GM12878 (cell line): ENCODE measurements at regions not wholly inside any gene's neighbourhood (a gene's known extent, or its start where the extent isn't known, plus 50 kb on each side); places are given as distances from the start of the nearest gene placed in this dataset.

Experiments
- ATAC-seq: fragments of 200-7000 bp; cut with Tn5 transposase; 3 replicates; pipeline ENCODE4 v1.9.1; 2020; ENCODE audit warnings: mild to moderate bottlenecking, moderate library complexity
- BruUV-seq: library from RNA; stranded (reverse); fragments of 400-500 nt; replicated peaks from 2 replicates; lab custom pipeline; 2021; lab: Mats Ljungman, UMichigan
- CTCF ChIA-PET: fragments of 300-600 bp; sonication (Branson Sonifier 250); formaldehyde crosslinking; extraction: SDS; loops from one replicate; lab custom pipeline; 2021; ENCODE audit warnings: inconsistent platforms; lab: Yijun Ruan, JAX
- POLR2A ChIA-PET: fragments of 350-600 bp; formaldehyde crosslinking; extraction: SDS; loops from one replicate; lab custom pipeline; 2021; ENCODE audit warnings: inconsistent platforms; lab: Charles Lee
- RAD21 ChIA-PET: fragments of 300-600 bp; sonication (Branson Sonifier 250); formaldehyde crosslinking; loops from one replicate; lab custom pipeline; 2023; ENCODE audit warnings: antibody characterized with exemption; ENCODE audit not compliant: unreplicated experiment; lab: Charles Lee
- SMC1A ChIA-PET: fragments of 300-600 bp; sonication (Branson Sonifier 250); formaldehyde crosslinking; loops from one replicate; lab custom pipeline; 2023; ENCODE audit not compliant: unreplicated experiment, uncharacterized antibody; lab: Charles Lee
- DNase-seq: peaks from one replicate; pipeline ENCODE4 v3.0.0-alpha.2; 2011; ENCODE audit warnings: low read depth, low spot score
- FAIRE-seq: peaks from 3 replicates; lab custom pipeline; 2011; peaks lifted over from hg19 to GRCh38; lab: Jason Lieb, UNC
- H2AFZ ChIP-seq: 2 replicates; pipeline ENCODE4 v1.6.0; 2011; ENCODE audit warnings: low read depth, low read length, control low read depth; ENCODE audit not compliant: control insufficient read depth
- H3K27ac ChIP-seq: 2 replicates; pipeline ENCODE4 v1.5.1; 2011; ENCODE audit warnings: control low read depth; ENCODE audit not compliant: control insufficient read depth, insufficient read depth
- H3K27me3 ChIP-seq, 2 experiments: replicated peaks in 1 of 2; 2 replicates each; pipeline versions ENCODE4 v1.6.0 to v1.6.1; 2011; ENCODE audit warnings: low read length in 1 of 2; ENCODE audit not compliant: control insufficient read depth in 2 of 2, insufficient read depth in 2 of 2
- H3K36me3 ChIP-seq, 2 experiments: 2 replicates each; pipeline ENCODE4 v1.5.1; 2011; ENCODE audit warnings: low read length in 1 of 2; ENCODE audit not compliant: control insufficient read depth in 2 of 2, insufficient read depth in 2 of 2
- H3K4me1 ChIP-seq: 2 replicates; pipeline ENCODE4 v1.6.1; 2011; ENCODE audit warnings: mild to moderate bottlenecking, low read length, moderate library complexity, mixed read lengths; ENCODE audit not compliant: control insufficient read depth, insufficient read depth
- H3K4me2 ChIP-seq: 2 replicates; pipeline ENCODE4 v1.6.0; 2011; ENCODE audit warnings: control low read depth; ENCODE audit not compliant: control insufficient read depth, insufficient read depth
- H3K4me3 ChIP-seq: fragments of 200-600 bp; sonication (generic); 2 replicates; pipeline ENCODE4 v1.5.1; 2016
- H3K79me2 ChIP-seq: 2 replicates; pipeline ENCODE4 v1.6.0; 2011; ENCODE audit warnings: low read length; ENCODE audit not compliant: control insufficient read depth, insufficient read depth
- H3K9ac ChIP-seq: 2 replicates; pipeline ENCODE4 v1.8.0; 2011; ENCODE audit warnings: low read length, control low read depth, mixed read lengths; ENCODE audit not compliant: control insufficient read depth, insufficient read depth
- H3K9me3 ChIP-seq: replicated peaks from 3 replicates; pipeline ENCODE4 v1.5.1; 2011; ENCODE audit warnings: mild to moderate bottlenecking, low read length; ENCODE audit not compliant: control insufficient read depth, insufficient read depth
- H4K20me1 ChIP-seq: 2 replicates; pipeline ENCODE4 v1.6.0; 2011; ENCODE audit not compliant: control insufficient read depth, insufficient read depth
- ATF2 ChIP-seq: IDR thresholded peaks from 2 replicates; pipeline ENCODE4 v1.6.1; 2012; ENCODE audit warnings: low read length, inconsistent platforms
- ATF7 ChIP-seq: fragments of 450-650 bp; IDR thresholded peaks from 2 replicates; pipeline ENCODE4 v1.6.1; 2016; ENCODE audit warnings: low read depth, mild to moderate bottlenecking
- CEBPB ChIP-seq, 2 experiments: fragments of 150-350 bp in 1 of 2; IDR thresholded peaks; 2 replicates each; pipeline ENCODE4 v1.6.1; 2012 to 2014; ENCODE audit warnings: low read depth in 2 of 2, low read length in 2 of 2, borderline replicate concordance in 1 of 2, inconsistent platforms in 1 of 2
- E2F4 ChIP-seq: IDR thresholded peaks from 2 replicates; pipeline ENCODE4 v1.6.1; 2012; ENCODE audit warnings: low read depth, low read length, improper control_type of control experiment
- IRF5 ChIP-seq: fragments of 450-650 bp; IDR thresholded peaks from 2 replicates; pipeline ENCODE4 v1.6.1; 2017; ENCODE audit warnings: borderline replicate concordance
- LARP7 ChIP-seq: fragments of 450-650 bp; IDR thresholded peaks from 2 replicates; pipeline ENCODE4 v1.6.1; 2017; ENCODE audit warnings: mild to moderate bottlenecking
- MAX ChIP-seq: IDR thresholded peaks from 2 replicates; pipeline ENCODE4 v1.6.1; 2012; ENCODE audit warnings: low read depth, low read length, improper control_type of control experiment
- MTA2 ChIP-seq: fragments of 450-650 bp; IDR thresholded peaks from 2 replicates; pipeline ENCODE4 v1.6.1; 2016; ENCODE audit warnings: low read depth, mild to moderate bottlenecking, moderate library complexity
- NBN ChIP-seq: fragments of 450-650 bp; IDR thresholded peaks from 2 replicates; pipeline ENCODE4 v1.6.1; 2016
- SKIL ChIP-seq: fragments of 450-650 bp; IDR thresholded peaks from 2 replicates; pipeline ENCODE4 v1.6.1; 2017; ENCODE audit warnings: mild to moderate bottlenecking, low read depth, inconsistent platforms; ENCODE audit not compliant: poor library complexity, severe bottlenecking
- WRNIP1 ChIP-seq: IDR thresholded peaks from 2 replicates; pipeline ENCODE4 v1.6.1; 2011; ENCODE audit warnings: low read depth, low read length, improper control_type of control experiment, borderline replicate concordance
- ZSCAN29 ChIP-seq: fragments of 450-650 bp; IDR thresholded peaks from 2 replicates; pipeline ENCODE4 v1.6.1; 2017; ENCODE audit warnings: mild to moderate bottlenecking, moderate library complexity
- WGBS: methylation state at CpG from one replicate; pipeline ENCODE4 v1.1.6; 2016; ENCODE audit warnings: low lambda C conversion rate; ENCODE audit not compliant: insufficient replicate concordance, insufficient coverage; ENCODE audit errors: missing lambda C conversion rate; 5-methylcytosine and 5-hydroxymethylcytosine counted together
- in situ Hi-C: fragments of 300-500 bp; cut with MboI; formaldehyde crosslinking; loops from 9 replicates; pipeline ENCODE4 v1.14.3; 2018; ENCODE audit warnings: mixed read lengths
- intact Hi-C: fragments of 100-400 bp; cut with micrococcal nuclease; formaldehyde crosslinking; loops from one replicate; pipeline ENCODE4 v1.14.2; 2022; ENCODE audit not compliant: unreplicated experiment
- TF ChIP-seq, protein P1 (sequence below): IDR thresholded peaks from 2 replicates; pipeline ENCODE4 v1.6.1; 2011; ENCODE audit warnings: low read depth, mild to moderate bottlenecking, low read length, moderate library complexity, borderline replicate concordance; ENCODE audit errors: extremely low read depth
- TF ChIP-seq, protein P2 (sequence below): fragments of 450-650 bp; conservative IDR thresholded peaks from 2 replicates; pipeline ENCODE4 v1.6.1; 2017; ENCODE audit warnings: mild to moderate bottlenecking, moderate library complexity

- TF ChIP-seq MAX = no peak
- TF ChIP-seq, protein P1, sequence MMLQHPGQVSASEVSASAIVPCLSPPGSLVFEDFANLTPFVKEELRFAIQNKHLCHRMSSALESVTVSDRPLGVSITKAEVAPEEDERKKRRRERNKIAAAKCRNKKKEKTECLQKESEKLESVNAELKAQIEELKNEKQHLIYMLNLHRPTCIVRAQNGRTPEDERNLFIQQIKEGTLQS = no peak
- TF ChIP-seq WRNIP1 = no peak
- TF ChIP-seq CEBPB (IDR thresholded peaks at IDR 0.05; ENCODE audit: borderline replicate concordance in 1 of 2, low read depth in 2 of 2, low read length in 2 of 2) = no peak
These were observed 87.4 kb upstream of the IGSF21 start (continued) for GRCh38 chr1:18020021-18020817.

GRCh38 chr1:18021242-18021641, 86.4 kb upstream of the IGSF21 start:
- H3K4me2 ChIP-seq = no peak overlapping the region
- 1% methylated on average over 6 of the region's 6 CpGs for WGBS
- intact Hi-C loops = no loop called here

More at GRCh38 chr1:18021242-18021641, 86.4 kb upstream of the IGSF21 start:
- CTCF ChIA-PET = no interaction called here
- H4K20me1 ChIP-seq = no peaks in the 10 kb centered on the region
- no peak overlapping the region for H3K9ac ChIP-seq
- RAD21 ChIA-PET = no interaction called here
- BruUV-seq = no TSS peak
- peaks cover 2 to 3% of the 10 kb centered on the region in 2 experiments; a peak in 2 of 4 replicates for H3K27me3 ChIP-seq
- H3K36me3 ChIP-seq = no peaks in the 10 kb centered on the region
- H3K9me3 ChIP-seq = no peaks in the 10 kb centered on the region
- no peak overlapping the region for H3K4me3 ChIP-seq
- TF ChIP-seq, protein P2, sequence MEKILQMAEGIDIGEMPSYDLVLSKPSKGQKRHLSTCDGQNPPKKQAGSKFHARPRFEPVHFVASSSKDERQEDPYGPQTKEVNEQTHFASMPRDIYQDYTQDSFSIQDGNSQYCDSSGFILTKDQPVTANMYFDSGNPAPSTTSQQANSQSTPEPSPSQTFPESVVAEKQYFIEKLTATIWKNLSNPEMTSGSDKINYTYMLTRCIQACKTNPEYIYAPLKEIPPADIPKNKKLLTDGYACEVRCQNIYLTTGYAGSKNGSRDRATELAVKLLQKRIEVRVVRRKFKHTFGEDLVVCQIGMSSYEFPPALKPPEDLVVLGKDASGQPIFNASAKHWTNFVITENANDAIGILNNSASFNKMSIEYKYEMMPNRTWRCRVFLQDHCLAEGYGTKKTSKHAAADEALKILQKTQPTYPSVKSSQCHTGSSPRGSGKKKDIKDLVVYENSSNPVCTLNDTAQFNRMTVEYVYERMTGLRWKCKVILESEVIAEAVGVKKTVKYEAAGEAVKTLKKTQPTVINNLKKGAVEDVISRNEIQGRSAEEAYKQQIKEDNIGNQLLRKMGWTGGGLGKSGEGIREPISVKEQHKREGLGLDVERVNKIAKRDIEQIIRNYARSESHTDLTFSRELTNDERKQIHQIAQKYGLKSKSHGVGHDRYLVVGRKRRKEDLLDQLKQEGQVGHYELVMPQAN = no peak
- TF ChIP-seq ATF7 (no peak), IRF5 (no peak), LARP7 (no peak), NBN (no peak), E2F4 (no peak), MTA2 (no peak), ZSCAN29 (no peak), SKIL (no peak), ATF2 (no peak)
- no peaks in the 10 kb centered on the region for H3K4me1 ChIP-seq
- FAIRE-seq = no peak
- DNase-seq = no peak
- in situ Hi-C loops = no loop called here
- no peaks in the 10 kb centered on the region for H3K79me2 ChIP-seq
- ATAC-seq = no peak
- H3K27ac ChIP-seq = no peak overlapping the region
- SMC1A ChIA-PET = no interaction called here
- POLR2A ChIA-PET = interaction anchor here (0.5 kb wide), 1 partner anchor 643 kb away, joined by 3 read pairs; no protein-coding TSS in a partner anchor
- H2AFZ ChIP-seq = no peak overlapping the region
